GM19238 (cell line): ENCODE measurements at regions not wholly inside any gene's neighbourhood (a gene's known extent, or its start where the extent isn't known, plus 50 kb on each side); places are given as distances from the start of the nearest gene placed in this dataset.
A peak's percentile ranks its signal among the peaks of the same experiment; 100 is the strongest.
"Not testable (repeated sequence)": the region's sequence is repeated elsewhere in the genome, so short reads cannot be mapped to it uniquely, and the experiment has no call there.

Source experiments
- DNase-seq: peaks from one replicate; pipeline ENCODE4 v3.0.0; 2011; ENCODE audit warnings: low spot score; ENCODE audit not compliant: insufficient read length

DNA sequence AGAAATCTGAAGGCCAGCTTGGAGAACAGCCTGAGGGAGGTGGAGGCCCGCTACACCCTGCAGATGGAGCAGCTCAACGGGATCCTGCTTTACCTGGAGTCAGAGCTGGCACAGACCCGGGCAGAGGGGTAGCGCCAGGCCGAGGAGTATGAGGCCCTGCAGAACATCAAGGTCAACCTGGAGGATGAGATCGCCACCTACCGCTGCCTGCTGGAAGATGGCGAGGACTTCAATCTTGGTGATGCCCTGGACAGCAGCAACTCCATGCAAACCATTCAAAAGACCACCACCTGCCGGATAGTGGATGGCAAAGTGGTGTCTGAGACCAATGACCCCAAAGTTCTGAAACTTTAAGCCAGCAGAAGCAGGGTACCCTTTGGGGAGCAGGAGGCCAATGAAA lies 318.4 kb downstream of the ZFHX3 start:
- not testable (repeated sequence) for DNase-seq

DNA sequence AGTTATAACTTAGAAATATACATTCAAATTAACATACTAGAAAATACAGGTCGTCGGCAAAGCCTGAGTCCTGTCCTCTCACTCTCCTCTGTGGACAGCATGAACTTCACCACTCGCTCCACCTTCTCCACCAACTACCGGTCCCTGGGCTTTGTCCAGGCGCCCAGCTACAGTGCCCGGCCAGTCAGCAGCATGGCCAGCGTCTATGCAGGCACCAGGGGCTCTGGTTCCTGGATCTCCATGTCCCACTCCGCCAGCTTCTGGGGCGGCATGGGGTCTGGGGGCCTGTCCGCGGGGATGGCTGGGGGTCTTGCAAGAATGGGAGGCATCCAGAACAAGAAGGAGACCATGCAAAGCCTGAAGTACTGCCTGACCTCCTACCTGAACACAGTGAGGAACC lies 319.4 kb downstream of the ZFHX3 start:
- no peak for DNase-seq

DNA sequence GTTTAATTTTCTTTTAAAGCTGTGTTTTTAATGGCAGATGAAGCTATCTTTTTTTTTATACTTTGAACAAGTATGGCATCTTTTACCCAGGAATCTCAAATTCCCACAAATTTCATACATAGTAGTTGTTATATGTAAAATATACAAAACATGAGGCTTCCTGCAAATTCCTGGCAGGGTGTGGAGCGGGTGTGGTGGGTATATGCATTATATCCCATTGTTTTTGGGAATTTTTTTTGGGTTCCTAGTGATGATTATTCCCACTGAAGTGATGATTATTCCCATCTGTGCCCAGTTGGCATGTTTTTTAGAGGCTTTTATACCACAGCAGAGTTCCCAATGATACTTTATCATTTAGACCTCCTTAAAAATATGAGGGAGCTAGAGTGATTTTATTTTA lies 320.4 kb downstream of the ZFHX3 start:
- DNase-seq: no peak

DNA sequence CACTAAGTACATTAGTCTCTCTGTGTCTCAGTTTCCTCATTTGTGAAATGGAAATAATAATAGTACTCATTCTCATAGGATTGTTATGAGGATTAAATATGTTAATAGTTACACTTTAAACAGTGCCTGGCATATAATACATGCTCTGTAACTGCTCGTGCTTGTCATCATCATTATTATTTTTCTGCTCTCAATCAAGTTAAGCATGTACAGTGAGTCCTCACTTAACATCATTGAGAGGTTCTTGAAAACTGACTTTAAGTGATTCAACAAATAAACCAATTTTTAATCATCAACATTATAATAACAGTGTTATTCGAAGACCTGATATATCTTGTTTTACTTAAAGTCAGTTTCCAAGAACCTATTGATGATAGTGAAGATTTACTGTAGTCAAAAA lies 322.3 kb downstream of the ZFHX3 start:
- DNase-seq: no peak

DNA sequence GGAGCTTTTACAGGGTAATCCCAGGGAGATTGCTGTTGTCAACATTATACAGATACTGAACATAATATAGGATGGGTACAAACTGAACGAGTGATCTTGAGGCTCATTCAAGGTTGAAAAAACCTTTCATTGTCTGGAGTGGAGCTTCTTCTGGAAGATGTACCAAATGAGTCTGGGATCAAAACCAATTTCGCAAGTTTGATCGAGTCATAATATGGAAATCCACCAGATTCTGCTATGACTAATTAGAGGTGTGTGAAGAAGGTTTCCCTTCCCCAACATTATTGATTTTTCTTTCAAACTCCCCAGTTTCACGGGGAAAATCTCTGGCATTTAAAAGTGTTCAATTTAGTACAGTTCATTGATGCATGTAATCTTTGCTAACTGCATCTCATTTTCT lies 324.1 kb downstream of the ZFHX3 start:
- DNase-seq: no peak

DNA sequence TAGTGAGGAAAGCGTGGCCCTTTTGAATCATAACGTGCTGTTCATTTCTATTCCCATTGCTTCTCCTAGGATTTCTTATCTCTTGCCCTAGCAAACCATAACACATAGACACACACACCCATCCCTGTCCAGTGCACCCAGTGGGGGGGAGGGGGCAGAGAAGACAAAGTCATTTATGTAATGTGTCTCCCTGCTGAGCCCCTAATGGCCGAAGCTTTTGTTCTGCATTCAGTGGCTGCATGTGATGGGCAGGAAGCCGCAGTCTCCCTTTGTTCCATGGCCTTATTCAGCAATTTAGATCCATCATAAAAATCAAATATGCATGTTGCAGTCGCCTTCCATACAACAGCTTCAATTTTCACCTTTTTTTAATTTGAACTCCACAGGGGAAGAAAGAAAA lies 325.4 kb downstream of the ZFHX3 start:
- DNase-seq: no peak

DNA sequence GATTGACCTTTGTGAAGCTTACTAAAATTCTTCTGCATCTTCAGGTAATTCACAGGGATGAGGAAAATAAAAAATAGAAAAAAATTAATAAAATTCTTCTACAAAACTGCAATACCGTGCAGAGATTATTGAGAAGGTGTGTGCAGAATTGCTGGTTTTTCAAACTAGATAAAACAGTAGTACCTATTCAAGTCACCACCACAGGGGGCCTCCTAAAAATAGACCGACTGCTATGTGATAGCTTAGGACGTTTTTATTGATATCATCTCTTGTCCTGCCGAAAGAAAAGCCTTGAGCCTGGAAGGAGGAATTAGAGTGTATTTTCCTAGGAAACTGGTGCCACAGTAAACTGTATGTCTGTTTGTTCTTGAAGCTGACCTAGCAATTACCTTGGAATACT lies 325.9 kb downstream of the ZFHX3 start:
- DNase-seq: no peak

DNA sequence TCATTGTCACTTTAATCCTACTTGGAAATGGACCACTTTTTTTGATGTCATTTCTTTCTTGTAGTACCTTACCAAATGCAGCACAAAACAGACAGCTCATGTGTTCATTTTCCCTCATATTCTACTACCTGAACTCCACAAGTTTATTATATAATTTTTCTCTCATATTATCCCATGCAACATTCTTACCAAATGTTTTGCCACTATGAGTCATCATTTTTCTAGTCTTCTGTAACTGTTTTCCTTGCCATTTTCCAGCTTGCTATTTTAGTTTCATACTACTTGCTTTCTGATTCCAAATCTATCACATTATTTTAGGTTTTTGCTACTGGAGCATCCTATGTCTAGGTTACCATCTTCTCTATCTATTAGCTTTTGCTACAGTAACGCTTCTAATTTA lies 332.7 kb downstream of the ZFHX3 start:
- no peak for DNase-seq

DNA sequence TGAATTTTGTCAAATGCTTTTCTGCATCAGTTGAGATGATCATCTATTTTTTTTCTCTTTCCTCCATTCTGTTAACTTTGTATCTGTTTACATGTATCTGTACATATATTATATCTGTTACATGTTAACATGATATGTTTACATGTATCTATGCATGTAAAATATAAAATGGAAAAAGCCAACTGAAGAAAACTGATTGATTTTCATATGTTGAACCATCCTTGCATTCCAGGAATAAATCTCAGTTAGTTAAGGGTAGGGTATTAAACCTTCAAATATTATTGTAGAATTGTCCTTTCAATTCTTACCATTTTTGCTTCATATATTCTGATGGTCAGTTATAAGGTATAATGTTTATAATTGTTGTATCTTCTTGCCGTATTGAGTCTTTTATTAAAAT lies 336.1 kb downstream of the ZFHX3 start:
- DNase-seq: no peak

DNA sequence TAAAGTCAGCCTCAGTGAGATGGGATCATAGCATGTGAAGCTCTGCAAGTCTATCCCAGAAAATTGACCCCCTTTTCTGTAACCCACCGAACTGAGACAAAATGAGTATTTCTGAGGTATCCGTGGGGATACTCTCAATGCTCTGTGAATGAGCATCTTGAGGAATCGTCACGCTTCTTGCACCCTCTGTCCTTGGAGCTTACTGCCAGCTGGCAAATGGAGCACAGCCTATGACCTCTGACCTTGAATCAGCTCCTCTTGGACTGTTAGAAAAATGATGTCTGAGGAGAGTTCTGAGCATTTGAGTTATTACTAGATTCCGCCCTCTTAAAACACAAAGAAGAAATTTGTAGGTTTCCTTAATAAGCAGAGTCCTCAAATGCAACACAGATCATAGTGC lies 342.1 kb downstream of the ZFHX3 start:
- no peak for DNase-seq

DNA sequence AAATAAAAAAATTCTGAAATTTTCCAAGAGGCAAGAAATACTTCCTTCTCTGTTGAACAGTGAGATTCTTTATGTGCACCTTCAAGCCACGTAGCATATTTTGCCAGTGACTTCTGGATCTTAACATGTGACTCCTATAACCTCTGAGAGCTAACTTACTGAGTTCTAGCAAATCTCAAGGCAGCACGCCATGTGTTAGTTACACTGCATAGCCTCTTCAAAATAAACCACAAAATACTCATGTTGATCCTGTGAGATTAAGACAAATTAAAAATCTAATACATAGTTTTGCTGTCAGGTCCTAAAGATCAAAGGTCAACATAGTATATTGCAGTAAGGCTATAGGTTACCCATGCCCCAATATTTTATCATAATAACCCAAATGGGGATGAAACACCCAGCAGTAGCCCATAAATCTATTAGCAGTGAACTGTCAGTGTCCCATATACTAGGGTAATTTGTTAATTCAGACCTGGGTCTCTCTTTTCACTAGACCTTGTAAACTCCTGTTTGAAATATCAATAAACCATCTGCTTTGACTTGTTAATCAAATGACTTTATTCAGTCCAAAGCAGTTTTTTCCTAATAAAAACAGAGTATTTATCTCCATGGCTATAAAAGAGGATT lies 343.1 kb downstream of the ZFHX3 start:
- no peak for DNase-seq

DNA sequence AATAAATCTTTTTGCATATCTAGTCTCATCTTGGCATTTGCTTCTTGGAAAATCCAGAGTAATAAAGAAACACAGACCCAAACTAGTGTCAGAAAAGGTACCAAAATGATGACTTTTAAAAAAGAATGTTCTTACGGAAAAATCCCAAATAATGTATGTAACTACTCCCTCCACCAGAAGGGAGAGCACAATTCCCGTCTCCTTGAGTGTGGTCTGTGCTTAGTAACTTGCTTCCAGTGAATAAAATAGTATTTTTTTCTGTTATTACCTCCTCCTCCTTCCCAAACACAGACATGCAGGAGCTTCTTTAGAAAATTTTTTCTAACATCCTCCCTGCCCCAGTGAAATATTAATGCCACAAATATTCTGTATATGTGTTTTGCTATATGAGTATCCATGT lies 358.1 kb downstream of the ZFHX3 start:
- DNase-seq: no peak

DNA sequence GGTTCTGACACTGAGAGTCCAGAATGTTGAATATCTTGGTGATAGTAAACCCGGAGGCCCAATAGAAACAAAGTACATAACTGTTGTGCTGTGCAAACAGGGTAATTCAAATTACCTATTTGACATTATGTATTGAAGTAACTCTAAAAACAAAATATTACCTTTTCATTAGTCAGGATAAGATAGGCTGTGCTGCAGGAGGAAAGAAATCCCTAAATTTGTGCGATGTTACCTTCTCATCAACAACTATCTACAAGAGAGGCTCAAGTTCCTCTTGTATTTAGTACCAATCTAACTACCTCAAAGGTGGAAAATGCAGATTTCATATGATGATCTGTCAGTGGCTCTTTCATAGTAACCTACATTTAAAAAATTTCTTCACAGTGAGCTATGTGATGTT lies 367.2 kb downstream of the ZFHX3 start:
- no peak for DNase-seq

DNA sequence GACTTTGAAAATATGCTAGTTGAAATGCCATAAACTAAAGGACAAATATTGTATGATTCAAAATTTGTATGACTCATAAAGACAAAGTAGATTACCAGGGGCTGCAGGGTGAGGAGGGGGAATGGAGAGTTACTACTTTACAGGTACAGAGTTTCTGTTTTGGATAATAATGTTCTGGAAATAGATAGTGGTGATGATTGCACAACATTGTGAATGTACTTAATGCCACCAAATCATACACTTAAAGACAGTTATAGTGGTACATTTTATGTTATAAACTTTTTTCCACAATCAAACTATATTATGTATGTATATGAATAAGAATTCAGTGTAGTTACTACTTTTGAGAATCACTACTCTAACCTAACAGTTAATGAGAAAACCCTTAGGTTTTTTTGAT lies 368.1 kb downstream of the ZFHX3 start:
- no peak for DNase-seq

DNA sequence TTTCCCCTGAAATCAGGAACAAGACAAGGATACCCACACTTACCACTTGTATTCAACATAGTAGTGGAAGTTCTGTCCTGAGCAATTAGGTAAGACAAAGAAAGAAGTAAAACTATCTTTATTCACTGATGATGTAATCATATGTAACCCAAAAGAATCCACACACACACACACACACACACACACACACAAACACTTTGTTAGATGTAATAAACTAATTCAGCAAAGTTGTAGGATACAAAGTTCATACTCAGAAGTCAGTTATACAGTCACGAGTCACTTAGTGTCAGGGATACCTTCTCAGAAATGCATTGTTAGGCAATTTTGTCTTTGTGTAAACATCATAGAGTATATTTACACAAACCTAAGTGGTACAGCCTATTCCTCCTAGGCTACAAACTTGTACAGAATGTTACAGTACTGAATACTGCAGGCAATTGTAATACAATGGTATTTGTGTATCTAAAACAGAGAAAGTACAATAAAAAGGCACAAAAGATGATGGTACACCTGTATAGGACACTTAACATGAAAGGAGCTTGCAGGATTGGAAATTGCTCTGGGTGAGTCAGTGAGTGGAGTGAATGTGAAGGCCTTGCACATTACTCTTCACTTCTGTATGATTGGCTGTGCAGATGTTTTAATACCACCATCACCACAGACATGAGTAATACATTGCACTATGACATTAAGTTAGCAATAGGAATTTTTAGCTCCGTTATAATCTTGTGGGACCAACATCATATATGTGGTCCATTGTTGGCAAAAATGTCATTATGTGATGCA lies 370.1 kb downstream of the ZFHX3 start:
- DNase-seq: no peak

DNA sequence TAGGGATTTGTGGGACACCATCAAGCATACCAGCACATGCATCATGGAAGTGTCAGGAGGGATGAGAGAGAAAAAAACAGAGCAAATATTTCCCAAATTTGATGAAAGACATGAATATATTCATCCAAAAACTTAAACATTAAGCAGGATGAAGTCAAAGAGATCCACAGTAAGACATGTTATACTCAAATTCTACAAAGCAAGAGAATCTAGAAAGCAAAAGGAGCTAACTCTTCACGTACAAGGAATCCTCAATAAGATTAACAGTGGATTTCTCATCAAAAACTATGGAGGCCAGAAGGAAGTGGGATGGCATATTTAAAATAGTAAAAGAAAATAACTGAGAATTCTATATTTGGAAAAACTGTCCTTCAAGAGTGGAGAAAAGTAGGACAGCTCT lies 374.8 kb downstream of the ZFHX3 start:
- DNase-seq: no peak

DNA sequence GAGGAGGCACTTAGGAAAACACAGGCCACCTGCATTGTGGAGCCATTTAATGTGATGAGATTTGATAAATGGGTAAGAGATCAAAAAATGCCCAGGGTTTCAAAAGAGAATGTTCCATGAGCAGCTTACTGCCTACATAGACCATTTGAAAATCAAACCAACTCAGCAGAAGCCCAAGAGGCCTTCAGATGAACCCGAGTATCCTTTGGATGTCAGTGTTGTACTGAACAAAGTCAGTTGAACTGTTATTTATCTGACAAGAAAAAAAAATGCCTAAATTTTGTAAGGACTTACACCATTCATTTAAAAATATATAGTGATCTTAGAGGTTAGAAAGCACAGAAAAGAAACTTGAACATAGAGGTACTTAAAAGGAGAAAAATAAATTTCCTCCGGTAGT lies 381.7 kb downstream of the ZFHX3 start:
- no peak for DNase-seq

DNA sequence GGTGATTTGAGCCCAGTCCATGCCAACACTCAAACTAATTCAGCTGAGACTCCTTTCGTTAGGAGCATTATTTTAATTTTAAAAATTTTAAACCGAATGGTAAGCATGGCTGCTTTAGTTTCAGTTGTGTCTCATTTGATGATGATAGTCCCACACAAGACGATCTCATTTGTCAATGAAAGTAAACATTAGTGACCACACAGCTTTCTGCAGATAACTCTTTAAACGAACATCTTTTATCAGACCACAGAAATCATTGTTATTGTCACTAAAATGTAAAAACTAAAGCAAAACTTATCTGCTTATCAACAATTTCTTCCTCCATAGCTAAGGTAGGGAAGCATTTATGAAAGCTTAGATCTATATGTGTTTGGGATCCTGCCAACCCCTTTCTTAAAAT lies 382.2 kb downstream of the ZFHX3 start:
- DNase-seq: no peak

DNA sequence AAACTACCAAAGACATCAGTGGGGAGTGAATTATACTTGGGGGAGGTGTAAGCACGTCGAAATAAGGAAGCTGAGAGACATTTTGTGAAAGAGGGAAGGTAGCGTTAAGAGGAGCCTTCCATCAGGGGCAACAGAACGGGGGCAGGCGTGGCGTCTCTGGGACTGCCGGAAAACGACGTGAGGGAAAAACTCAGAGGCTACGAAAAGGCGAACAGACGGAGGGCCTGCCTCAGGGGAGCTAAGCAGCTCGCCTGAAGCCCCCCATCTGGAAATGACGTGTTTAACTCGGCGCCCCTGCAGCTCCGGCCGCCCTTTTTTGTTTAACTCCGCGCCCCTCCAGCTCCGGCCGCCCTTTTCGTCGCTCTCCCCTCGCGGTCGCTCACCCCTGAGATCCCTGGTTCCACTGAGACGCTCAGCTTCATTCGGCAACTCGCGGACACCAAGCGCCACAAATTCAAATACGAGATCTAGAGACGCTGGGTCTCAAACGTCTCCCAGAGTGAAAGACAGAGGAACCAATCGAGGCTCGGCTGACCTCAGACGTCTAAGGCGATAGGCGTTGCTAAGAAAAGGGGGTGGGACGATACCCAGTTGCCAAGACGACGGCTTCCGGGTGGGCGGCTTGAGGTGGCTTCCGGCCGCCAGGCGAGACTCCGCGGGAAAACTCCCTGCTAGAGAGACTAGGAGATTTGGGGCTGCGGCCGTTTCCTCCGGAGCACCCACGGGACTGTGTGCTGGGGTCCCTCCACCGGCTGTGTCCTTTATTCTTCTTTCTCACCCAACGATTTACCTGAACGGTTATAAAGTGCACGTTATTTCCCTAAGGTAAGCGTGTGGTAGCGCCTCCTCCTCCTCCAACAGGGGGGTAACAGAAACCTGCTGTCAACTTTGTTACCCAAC lies 383.2 kb downstream of the ZFHX3 start:
- DNase-seq: peak; percentile 86

DNA sequence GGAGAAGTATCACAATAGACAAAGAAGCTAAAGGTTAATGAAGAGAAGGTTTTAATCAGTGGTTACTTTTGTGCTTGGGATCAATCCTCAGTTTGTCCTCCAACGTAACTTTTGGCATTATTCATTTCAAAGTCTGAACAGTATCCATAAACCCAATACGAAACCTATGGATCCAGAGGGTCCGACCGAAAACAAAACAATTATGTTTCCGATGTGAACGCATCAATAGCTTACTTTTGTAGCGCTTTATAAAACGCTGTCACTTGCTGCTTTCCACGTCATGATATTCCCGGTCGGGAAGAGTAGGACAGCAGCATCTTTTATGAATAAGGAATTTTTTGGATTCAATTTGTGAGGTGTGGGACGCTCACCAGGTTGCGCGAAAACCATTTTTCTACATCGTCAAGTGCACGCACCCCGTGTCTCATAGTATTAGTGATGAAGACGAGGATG lies 383.8 kb downstream of the ZFHX3 start:
- DNase-seq: no peak

DNA sequence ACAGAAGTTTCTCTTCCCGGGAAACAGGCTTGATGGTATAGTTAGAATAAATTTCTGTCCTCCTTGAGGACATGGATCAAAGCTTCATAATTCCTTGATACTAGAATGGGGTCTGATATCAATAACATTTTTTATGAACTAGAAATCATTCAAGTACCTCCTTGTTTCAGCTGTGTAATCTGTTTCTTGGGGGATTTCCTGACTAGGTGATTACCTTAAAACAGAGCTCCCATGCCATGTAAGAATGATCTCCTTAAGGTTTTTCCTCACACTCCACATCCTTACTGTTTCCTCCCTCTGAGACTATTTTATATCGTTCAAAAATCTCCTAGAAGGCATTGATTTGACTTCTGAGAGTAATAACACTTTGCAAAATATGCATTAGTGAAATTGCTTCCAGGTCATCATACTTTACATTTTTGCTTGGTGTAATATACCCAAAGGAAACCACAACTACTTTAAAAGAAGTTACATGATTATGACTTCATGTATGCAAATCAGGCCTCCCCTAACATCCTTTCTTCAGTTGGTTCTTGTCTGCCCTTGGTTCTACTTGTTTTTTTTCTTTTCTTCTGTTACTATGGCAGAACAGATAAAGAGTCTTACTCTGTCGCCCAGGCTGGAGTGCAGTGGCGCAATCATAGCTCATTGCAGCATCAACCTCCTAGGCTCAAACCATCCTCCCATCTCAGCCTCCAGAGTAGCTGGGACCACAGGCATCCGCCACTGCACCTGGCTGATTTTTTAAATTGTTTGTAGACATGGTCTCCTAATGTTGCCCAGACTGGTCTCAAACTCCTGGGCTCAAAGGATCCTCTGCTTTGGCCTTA lies 388.8 kb downstream of the ZFHX3 start:
- no peak for DNase-seq
